ENCODE measurements at regions not wholly inside any gene's neighbourhood (a gene's known extent, or its start where the extent isn't known, plus 50 kb on each side); places are given as distances from the start of the nearest gene placed in this dataset.

- TF ChIP-seq POLR2A (IDR thresholded peaks at IDR 0.05) (no peak), CTCF (IDR thresholded peaks at IDR 0.05) (no peak), EP300 (IDR thresholded peaks at IDR 0.05) (no peak)
These were observed 161.3 kb upstream of the CBLB start for GRCh38 chr3:106029954-106030626.

Measured in upper lobe of left lung (tissue), 4 donors.